Hippocampal formation (tissue), 2 donors: ENCODE measurements at regions not wholly inside any gene's neighbourhood (a gene's known extent, or its start where the extent isn't known, plus 50 kb on each side); places are given as distances from the start of the nearest gene placed in this dataset.
"Not testable (repeated sequence)": the region's sequence is repeated elsewhere in the genome, so short reads cannot be mapped to it uniquely, and the experiment has no call there.

Experiments used
- DNase-seq, 2 donors: peaks; one replicate each; lab custom pipeline; 2025; lab: John Stamatoyannopoulos, UW

- no peak for DNase-seq
These were observed 424.2 kb downstream of the PDGFC start for GRCh38 chr4:156547439-156547838.

GRCh38 chr4:156545003-156545785 lies 426.4 kb downstream of the PDGFC start:
- no peak for DNase-seq

- no peak for DNase-seq
These were observed 432.2 kb downstream of the PDGFC start for GRCh38 chr4:156539376-156539775.

- no peak for DNase-seq
These were observed 432.8 kb downstream of the PDGFC start for GRCh38 chr4:156538651-156539257.

- DNase-seq = no peak
These were observed 433.4 kb downstream of the PDGFC start for GRCh38 chr4:156538210-156538609.

- no peak for DNase-seq
These were observed 434.3 kb downstream of the PDGFC start for GRCh38 chr4:156537286-156537685.

GRCh38 chr4:156536661-156537060 lies 434.9 kb downstream of the PDGFC start:
- no peak for DNase-seq

- DNase-seq = no peak
These were observed 437.4 kb downstream of the PDGFC start for GRCh38 chr4:156534205-156534604.

- DNase-seq = no peak
These were observed 443.4 kb downstream of the PDGFC start for GRCh38 chr4:156528216-156528615.

- no peak for DNase-seq
These were observed 444.2 kb downstream of the PDGFC start for GRCh38 chr4:156527237-156527993.

- no peak for DNase-seq
These were observed 447.6 kb downstream of the PDGFC start for GRCh38 chr4:156523991-156524390.

GRCh38 chr4:156523492-156523891 lies 448.1 kb downstream of the PDGFC start:
- DNase-seq = no peak

GRCh38 chr4:156521631-156522030 lies 450.0 kb downstream of the PDGFC start:
- no peak for DNase-seq

- DNase-seq = no peak
These were observed 453.6 kb downstream of the PDGFC start for GRCh38 chr4:156517956-156518355.

- DNase-seq = no peak
These were observed 454.1 kb downstream of the PDGFC start for GRCh38 chr4:156517546-156517945.

GRCh38 chr4:156516698-156517097 lies 454.9 kb downstream of the PDGFC start:
- DNase-seq = no peak

GRCh38 chr4:156515295-156515694 lies 456.3 kb downstream of the PDGFC start:
- DNase-seq = no peak

- DNase-seq = no peak
These were observed 459.0 kb downstream of the PDGFC start for GRCh38 chr4:156512622-156513021.

GRCh38 chr4:156509921-156510320 lies 461.7 kb downstream of the PDGFC start:
- DNase-seq = not testable (repeated sequence)

GRCh38 chr4:156505341-156505955 lies 466.2 kb downstream of the PDGFC start:
- DNase-seq = no peak

GRCh38 chr4:156503119-156503518 lies 468.5 kb downstream of the PDGFC start:
- DNase-seq = no peak

GRCh38 chr4:156501962-156502361 lies 469.6 kb downstream of the PDGFC start:
- no peak for DNase-seq
